ENCODE measurements at regions not wholly inside any gene's neighbourhood (a gene's known extent, or its start where the extent isn't known, plus 50 kb on each side); places are given as distances from the start of the nearest gene placed in this dataset.

- TF ChIP-seq, protein P1, sequence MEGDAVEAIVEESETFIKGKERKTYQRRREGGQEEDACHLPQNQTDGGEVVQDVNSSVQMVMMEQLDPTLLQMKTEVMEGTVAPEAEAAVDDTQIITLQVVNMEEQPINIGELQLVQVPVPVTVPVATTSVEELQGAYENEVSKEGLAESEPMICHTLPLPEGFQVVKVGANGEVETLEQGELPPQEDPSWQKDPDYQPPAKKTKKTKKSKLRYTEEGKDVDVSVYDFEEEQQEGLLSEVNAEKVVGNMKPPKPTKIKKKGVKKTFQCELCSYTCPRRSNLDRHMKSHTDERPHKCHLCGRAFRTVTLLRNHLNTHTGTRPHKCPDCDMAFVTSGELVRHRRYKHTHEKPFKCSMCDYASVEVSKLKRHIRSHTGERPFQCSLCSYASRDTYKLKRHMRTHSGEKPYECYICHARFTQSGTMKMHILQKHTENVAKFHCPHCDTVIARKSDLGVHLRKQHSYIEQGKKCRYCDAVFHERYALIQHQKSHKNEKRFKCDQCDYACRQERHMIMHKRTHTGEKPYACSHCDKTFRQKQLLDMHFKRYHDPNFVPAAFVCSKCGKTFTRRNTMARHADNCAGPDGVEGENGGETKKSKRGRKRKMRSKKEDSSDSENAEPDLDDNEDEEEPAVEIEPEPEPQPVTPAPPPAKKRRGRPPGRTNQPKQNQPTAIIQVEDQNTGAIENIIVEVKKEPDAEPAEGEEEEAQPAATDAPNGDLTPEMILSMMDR (IDR thresholded peaks at IDR 0.05), result no peak
- TF ChIP-seq POLR2AphosphoS5 (IDR thresholded peaks at IDR 0.05) (no peak), POLR2A (IDR thresholded peaks at IDR 0.05) (no peak), EP300 (IDR thresholded peaks at IDR 0.05) (no peak)
Observed at GRCh38 chr1:4056989-4057388, 156.9 kb upstream of the C1orf174 start.
